AG08395 (cell line): ENCODE measurements at regions not wholly inside any gene's neighbourhood (a gene's known extent, or its start where the extent isn't known, plus 50 kb on each side); places are given as distances from the start of the nearest gene placed in this dataset.
"Not testable (repeated sequence)": the region's sequence is repeated elsewhere in the genome, so short reads cannot be mapped to it uniquely, and the experiment has no call there.

Source experiments
- DNase-seq: peaks from one replicate; pipeline ENCODE4 v3.0.0; 2012; ENCODE audit warnings: mixed read lengths, low spot score

GRCh38 chr5:36782612-36783011, 94.0 kb upstream of the NIPBL start:
- DNase-seq: not testable (repeated sequence)

- DNase-seq: no peak
Observed at GRCh38 chr5:36786448-36787012, 90.0 kb upstream of the NIPBL start.

- DNase-seq: no peak
Observed at GRCh38 chr5:36787365-36788093, 89.0 kb upstream of the NIPBL start.

- no peak for DNase-seq
Observed at GRCh38 chr5:36790847-36791246, 85.7 kb upstream of the NIPBL start.

- no peak for DNase-seq
Observed at GRCh38 chr5:36792560-36793180, 83.9 kb upstream of the NIPBL start.

GRCh38 chr5:36795366-36795765, 81.2 kb upstream of the NIPBL start:
- no peak for DNase-seq

GRCh38 chr5:36796155-36796554, 80.4 kb upstream of the NIPBL start:
- no peak for DNase-seq

GRCh38 chr5:36801523-36801922, 75.0 kb upstream of the NIPBL start:
- no peak for DNase-seq

GRCh38 chr5:36802187-36802586, 74.4 kb upstream of the NIPBL start:
- no peak for DNase-seq

- DNase-seq: not testable (repeated sequence)
Observed at GRCh38 chr5:36813249-36813648, 63.3 kb upstream of the NIPBL start.

- DNase-seq: no peak
Observed at GRCh38 chr5:36815871-36816270, 60.7 kb upstream of the NIPBL start.

GRCh38 chr5:36820900-36821299, 55.7 kb upstream of the NIPBL start:
- no peak for DNase-seq

GRCh38 chr5:36826694-36827093, 49.9 kb upstream of the NIPBL start:
- DNase-seq: no peak
